ENCODE measurements at regions not wholly inside any gene's neighbourhood (a gene's known extent, or its start where the extent isn't known, plus 50 kb on each side); places are given as distances from the start of the nearest gene placed in this dataset.
"Not testable (repeated sequence)": the region's sequence is repeated elsewhere in the genome, so short reads cannot be mapped to it uniquely, and the experiment has no call there.

GRCh38 chr5:111836426-111836825, 79.4 kb upstream of the NREP start:
- TF ChIP-seq TAF1 (IDR thresholded peaks at IDR 0.05; ENCODE audit: borderline replicate concordance, low read depth, low read length), result no peak
- no peak for TF ChIP-seq POLR2AphosphoS5 (IDR thresholded peaks at IDR 0.05; ENCODE audit: low read depth, low read length)
- no peak for TF ChIP-seq POLR2A (IDR thresholded peaks at IDR 0.05; ENCODE audit: low read depth, low read length)
- no peak for FAIRE-seq
- DNase-seq (ENCODE audit: insufficient read length), result no peak

GRCh38 chr5:111834926-111835599, 78.1 kb upstream of the NREP start:
- FAIRE-seq (no peak), DNase-seq (ENCODE audit: insufficient read length) (no peak)
- TF ChIP-seq TAF1 (IDR thresholded peaks at IDR 0.05; ENCODE audit: borderline replicate concordance, low read depth, low read length) (no peak), POLR2AphosphoS5 (IDR thresholded peaks at IDR 0.05; ENCODE audit: low read depth, low read length) (no peak), POLR2A (IDR thresholded peaks at IDR 0.05; ENCODE audit: low read depth, low read length) (no peak)

DNA sequence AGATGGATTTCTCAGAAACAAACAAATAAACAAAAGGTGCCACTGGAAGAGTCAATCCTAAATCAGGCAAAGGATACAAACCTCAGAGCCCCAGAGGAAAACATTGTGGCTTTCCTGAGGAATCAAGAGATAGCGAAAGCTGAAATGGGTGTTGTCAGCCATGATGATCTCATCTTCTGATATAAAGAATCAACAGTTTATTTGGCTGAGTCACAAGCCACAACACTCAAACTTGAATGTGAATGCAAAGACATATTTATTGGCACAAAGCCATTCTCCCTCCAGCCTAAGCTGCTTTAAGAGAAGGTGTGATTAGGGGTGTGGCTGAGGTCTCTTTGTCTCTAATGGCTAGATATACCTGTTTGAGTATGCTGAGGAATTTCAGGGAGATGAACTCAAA, 73.3 kb upstream of the NREP start:
- no peak for TF ChIP-seq TAF1 (IDR thresholded peaks at IDR 0.05; ENCODE audit: borderline replicate concordance, low read depth, low read length)
- no peak for TF ChIP-seq POLR2AphosphoS5 (IDR thresholded peaks at IDR 0.05; ENCODE audit: low read depth, low read length)
- no peak for TF ChIP-seq POLR2A (IDR thresholded peaks at IDR 0.05; ENCODE audit: low read depth, low read length)
- FAIRE-seq, result no peak
- no peak for DNase-seq (ENCODE audit: insufficient read length)

GRCh38 chr5:111829701-111830100, 72.7 kb upstream of the NREP start:
- FAIRE-seq, result no peak
- TF ChIP-seq POLR2AphosphoS5 (IDR thresholded peaks at IDR 0.05; ENCODE audit: low read depth, low read length) (no peak), POLR2A (IDR thresholded peaks at IDR 0.05; ENCODE audit: low read depth, low read length) (no peak), TAF1 (IDR thresholded peaks at IDR 0.05; ENCODE audit: borderline replicate concordance, low read depth, low read length) (no peak)
- DNase-seq (ENCODE audit: insufficient read length), result no peak

DNA sequence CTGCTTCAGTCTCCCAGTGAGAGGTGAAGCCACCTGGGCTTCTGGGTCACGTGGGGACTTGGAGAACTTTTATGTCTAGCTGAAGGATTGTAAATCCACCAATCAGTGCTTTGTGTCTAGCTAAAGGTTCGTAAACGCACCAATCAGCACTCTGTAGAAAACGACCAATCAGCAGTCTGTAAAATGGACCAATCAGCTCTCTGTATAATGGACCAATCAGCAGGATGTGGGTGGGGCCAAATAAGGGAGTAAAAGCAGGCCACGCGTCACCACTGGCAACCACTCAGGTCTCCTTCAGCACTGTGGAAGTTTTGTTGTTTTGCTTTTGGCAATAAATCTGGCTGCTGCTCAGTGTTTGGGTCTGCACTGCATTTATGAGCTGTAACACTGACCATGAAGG, 69.1 kb upstream of the NREP start:
- DNase-seq (ENCODE audit: insufficient read length) (no peak), FAIRE-seq (no peak)
- TF ChIP-seq POLR2A (IDR thresholded peaks at IDR 0.05; ENCODE audit: low read depth, low read length) (no peak), POLR2AphosphoS5 (IDR thresholded peaks at IDR 0.05; ENCODE audit: low read depth, low read length) (no peak), TAF1 (IDR thresholded peaks at IDR 0.05; ENCODE audit: borderline replicate concordance, low read depth, low read length) (no peak)

DNA sequence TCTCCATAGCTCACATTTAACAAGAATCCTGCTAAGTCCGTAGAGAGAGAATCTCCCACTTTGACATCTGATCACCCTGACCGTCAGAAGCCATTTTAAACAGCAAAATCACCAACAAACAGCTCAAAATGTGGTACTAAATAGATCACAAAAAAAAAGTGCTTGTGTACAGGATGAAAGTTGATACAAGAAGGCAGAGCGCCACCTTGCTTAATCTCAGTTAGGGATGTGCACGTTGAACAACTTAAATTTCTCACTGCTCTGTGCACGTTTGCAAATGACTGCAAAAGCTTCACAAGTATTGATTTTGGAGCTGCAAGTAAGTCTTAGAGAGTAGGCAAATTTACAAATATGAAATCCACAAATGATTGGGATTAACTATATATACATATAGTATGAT, 63.1 kb upstream of the NREP start:
- FAIRE-seq (no peak), DNase-seq (ENCODE audit: insufficient read length) (no peak)
- TF ChIP-seq TAF1 (IDR thresholded peaks at IDR 0.05; ENCODE audit: borderline replicate concordance, low read depth, low read length), result no peak
- TF ChIP-seq POLR2AphosphoS5 (IDR thresholded peaks at IDR 0.05; ENCODE audit: low read depth, low read length), result no peak
- no peak for TF ChIP-seq POLR2A (IDR thresholded peaks at IDR 0.05; ENCODE audit: low read depth, low read length)

DNA sequence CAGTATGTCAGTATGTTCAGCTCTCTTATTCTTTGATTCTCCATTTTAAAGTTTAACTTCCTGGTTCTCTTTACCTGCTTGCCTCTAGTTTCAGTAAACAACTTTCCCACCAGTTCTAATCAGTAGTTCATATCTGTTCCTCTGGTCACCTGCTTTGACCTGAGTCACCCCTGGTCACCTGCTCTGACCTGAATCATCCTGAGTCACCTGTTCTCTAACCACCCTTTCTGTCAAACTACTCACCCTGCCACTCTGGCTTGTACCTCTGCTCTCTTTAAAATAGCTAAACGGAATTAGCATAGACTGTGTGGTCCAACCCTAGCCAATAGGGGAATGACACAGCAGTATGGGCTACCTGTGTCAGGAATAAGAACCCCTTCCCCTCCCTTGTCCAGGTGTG, 62.0 kb upstream of the NREP start:
- FAIRE-seq; DNase-seq (ENCODE audit: insufficient read length): not testable (repeated sequence)

- no peak for TF ChIP-seq POLR2A (IDR thresholded peaks at IDR 0.05; ENCODE audit: low read depth, low read length)
- TF ChIP-seq POLR2AphosphoS5 (IDR thresholded peaks at IDR 0.05; ENCODE audit: low read depth, low read length), result no peak
- TF ChIP-seq TAF1 (IDR thresholded peaks at IDR 0.05; ENCODE audit: borderline replicate concordance, low read depth, low read length), result no peak
- no peak for DNase-seq (ENCODE audit: insufficient read length)
- no peak for FAIRE-seq
Observed at GRCh38 chr5:111813537-111813936, 56.5 kb upstream of the NREP start.

DNA sequence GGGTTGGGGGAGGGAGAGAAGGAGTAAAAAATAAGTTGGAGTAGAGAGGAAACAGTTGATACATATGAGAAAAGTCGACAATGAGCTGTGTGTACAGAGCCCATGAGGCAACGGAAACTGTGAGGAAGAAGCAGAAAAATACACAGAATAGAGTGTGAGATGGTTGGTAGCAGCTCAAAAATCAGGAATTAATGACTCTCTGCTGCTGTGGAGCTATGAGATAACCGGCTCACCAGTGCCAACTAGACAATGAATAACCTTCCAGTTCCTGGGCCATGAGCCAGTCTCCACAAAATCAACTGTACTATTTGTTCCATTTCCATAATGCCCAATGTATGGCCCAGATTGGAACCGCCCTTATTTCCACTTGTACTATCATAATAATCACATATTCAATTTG, 53.1 kb upstream of the NREP start:
- FAIRE-seq (no peak), DNase-seq (ENCODE audit: insufficient read length) (no peak)
- TF ChIP-seq POLR2AphosphoS5 (IDR thresholded peaks at IDR 0.05; ENCODE audit: low read depth, low read length) (no peak), POLR2A (IDR thresholded peaks at IDR 0.05; ENCODE audit: low read depth, low read length) (no peak), TAF1 (IDR thresholded peaks at IDR 0.05; ENCODE audit: borderline replicate concordance, low read depth, low read length) (no peak)
